ENCODE measurements at regions not wholly inside any gene's neighbourhood (a gene's known extent, or its start where the extent isn't known, plus 50 kb on each side); places are given as distances from the start of the nearest gene placed in this dataset.

- no peak for TF ChIP-seq CTCF (IDR thresholded peaks at IDR 0.05)
- no peak for TF ChIP-seq POLR2A (IDR thresholded peaks at IDR 0.05)
Observed at GRCh38 chr1:168428063-168428731, 115.6 kb downstream of the XCL2 start.

Measured in testis (tissue), 2 donors.